HepG2 (cell line): ENCODE measurements at regions not wholly inside any gene's neighbourhood (a gene's known extent, or its start where the extent isn't known, plus 50 kb on each side); places are given as distances from the start of the nearest gene placed in this dataset.

Source experiments
- ATAC-seq: fragments of 200-7000 bp; cut with Tn5 transposase; 3 replicates; pipeline ENCODE4 v1.9.1; 2020; ENCODE audit warnings: mild to moderate bottlenecking, moderate library complexity
- BruUV-seq: library from RNA; stranded (reverse); fragments of 400-500 nt; replicated peaks from 2 replicates; lab custom pipeline; 2021; lab: Mats Ljungman, UMichigan
- CTCF ChIA-PET: fragments of 300-600 bp; formaldehyde crosslinking; extraction: SDS; loops from one replicate; lab custom pipeline; 2021; ENCODE audit warnings: low total read pairs, inconsistent platforms, low intra/inter-chr PET ratio; lab: Yijun Ruan, JAX
- POLR2A ChIA-PET: fragments of 350-600 bp; sonication (Branson Sonifier 250); formaldehyde crosslinking; loops from one replicate; lab custom pipeline; 2020; ENCODE audit warnings: antibody characterized with exemption, inconsistent platforms; lab: Yijun Ruan, JAX
- DNase-seq: peaks from one replicate; pipeline ENCODE4 v3.0.0-alpha.2; 2015; ENCODE audit warnings: low spot score
- FAIRE-seq: peaks from 3 replicates; lab custom pipeline; 2011; peaks lifted over from hg19 to GRCh38; lab: Jason Lieb, UNC
- H2AFZ ChIP-seq: one replicate; pipeline ENCODE4 v1.6.1; 2011; ENCODE audit warnings: low read length, inconsistent platforms
- H3K27ac ChIP-seq: fragments of 300-600 bp; 3 replicates; pipeline ENCODE4 v1.8.0; 2011; ENCODE audit warnings: mixed run types, mild to moderate bottlenecking, mixed read lengths, low read length, inconsistent platforms; ENCODE audit not compliant: insufficient read depth; ENCODE audit errors: extremely low read length
- H3K27me3 ChIP-seq, 2 experiments: fragments of 200-600 bp in 1 of 2; 2 replicates in 1 of 2; 3 replicates in 1 of 2; pipeline versions ENCODE4 v1.6.0 to v1.8.0; 2011; ENCODE audit warnings: low read length in 2 of 2, mild to moderate bottlenecking in 2 of 2, moderate library complexity in 2 of 2, inconsistent platforms in 1 of 2; ENCODE audit not compliant: insufficient read depth in 2 of 2, control insufficient read depth in 1 of 2
- H3K36me3 ChIP-seq, 2 experiments: fragments of 200-600 bp in 1 of 2; replicated peaks in 1 of 2; 2 replicates in 1 of 2; 3 replicates in 1 of 2; pipeline versions ENCODE4 v1.5.1 to v1.8.0; 2011; ENCODE audit warnings: low read length in 2 of 2, inconsistent platforms in 1 of 2; ENCODE audit not compliant: insufficient read depth in 2 of 2, control insufficient read depth in 1 of 2
- H3K4me1 ChIP-seq: 2 replicates; pipeline ENCODE4 v1.5.1; 2012; ENCODE audit warnings: low read length, inconsistent platforms; ENCODE audit not compliant: insufficient read depth
- H3K4me2 ChIP-seq: 2 replicates; pipeline ENCODE4 v1.6.0; 2011; ENCODE audit warnings: low read depth, low read length, inconsistent platforms
- H3K4me3 ChIP-seq, 3 experiments: fragments of 200-600 bp in 1 of 3; sonication (generic), shearing (Covaris generic) in 1 of 3; replicated peaks in 1 of 3; 2 replicates each; pipeline ENCODE4 v1.5.1; 2011 to 2016; ENCODE audit warnings: low read length in 3 of 3, inconsistent platforms in 2 of 3, low read depth in 2 of 3, mild to moderate bottlenecking in 2 of 3, control low read depth in 1 of 3, mixed read lengths in 1 of 3; ENCODE audit not compliant: insufficient read depth in 1 of 3
- H3K79me2 ChIP-seq: one replicate; pipeline ENCODE4 v1.6.1; 2011; ENCODE audit warnings: low read length, inconsistent platforms; ENCODE audit not compliant: insufficient read depth
- H3K9ac ChIP-seq: 2 replicates; pipeline ENCODE4 v1.6.0; 2011; ENCODE audit warnings: mild to moderate bottlenecking, low read depth, low read length, inconsistent platforms; ENCODE audit not compliant: insufficient read depth
- H3K9me3 ChIP-seq: 2 replicates; pipeline ENCODE4 v1.5.1; 2012; ENCODE audit warnings: mild to moderate bottlenecking, low read length
- H4K20me1 ChIP-seq: 2 replicates; pipeline ENCODE4 v1.6.0; 2011; ENCODE audit warnings: inconsistent platforms, mild to moderate bottlenecking, low read length, moderate library complexity; ENCODE audit not compliant: insufficient read depth
- ADNP ChIP-seq: sonication (generic); formaldehyde crosslinking; IDR thresholded peaks from 2 replicates; pipeline ENCODE4 v1.4.0; 2020; ENCODE audit warnings: missing genetic modification reagents
- AKAP8 ChIP-seq: sonication (generic); formaldehyde crosslinking; IDR thresholded peaks from 2 replicates; pipeline ENCODE4 v1.5.1; 2020; ENCODE audit warnings: mild to moderate bottlenecking, missing genetic modification reagents
- CBX1 ChIP-seq: IDR thresholded peaks from one replicate; pipeline ENCODE4 v1.6.1; 2016; ENCODE audit warnings: antibody characterized with exemption, low read depth
- DNMT3B ChIP-seq: conservative IDR thresholded peaks from 2 replicates; pipeline ENCODE4 v1.6.1; 2016; ENCODE audit warnings: missing biosample characterization, control low read depth
- ERF ChIP-seq: IDR thresholded peaks from 2 replicates; pipeline ENCODE4 v1.6.1; 2018; ENCODE audit warnings: missing biosample characterization, missing genetic modification reagents
- FOXA3 ChIP-seq: IDR thresholded peaks from 2 replicates; pipeline ENCODE4 v1.6.1; 2016; ENCODE audit warnings: missing genetic modification reagents, missing compliant biosample characterization
- ZBTB3 ChIP-seq: sonication (generic); formaldehyde crosslinking; IDR thresholded peaks from 2 replicates; pipeline ENCODE4 v1.4.0; 2020; ENCODE audit warnings: low read depth, mild to moderate bottlenecking, moderate library complexity, missing genetic modification reagents, borderline replicate concordance
- ZNF124 ChIP-seq: sonication (generic); formaldehyde crosslinking; IDR thresholded peaks from 2 replicates; pipeline ENCODE4 v1.4.0; 2020; ENCODE audit warnings: missing genetic modification reagents
- ZNF468 ChIP-seq: sonication (generic); formaldehyde crosslinking; IDR thresholded peaks from 2 replicates; pipeline ENCODE4 v1.8.0; 2022; ENCODE audit warnings: mild to moderate bottlenecking, moderate library complexity, missing genetic modification reagents
- ZNF501 ChIP-seq: sonication (generic); formaldehyde crosslinking; IDR thresholded peaks from 2 replicates; pipeline ENCODE4 v1.5.1; 2020; ENCODE audit warnings: mild to moderate bottlenecking, moderate library complexity, missing genetic modification reagents
- ZNF776 ChIP-seq: sonication (generic); formaldehyde crosslinking; IDR thresholded peaks from 2 replicates; pipeline ENCODE4 v1.4.0; 2020; ENCODE audit warnings: mild to moderate bottlenecking, missing genetic modification reagents
- ZNF777 ChIP-seq: sonication (generic); formaldehyde crosslinking; IDR thresholded peaks from 2 replicates; pipeline ENCODE4 v1.4.0; 2020; ENCODE audit warnings: missing genetic modification reagents
- WGBS: methylation state at CpG from one replicate; pipeline ENCODE4 v1.1.6; 2017; ENCODE audit warnings: low lambda C conversion rate; 5-methylcytosine and 5-hydroxymethylcytosine counted together
- in situ Hi-C: cut with HindIII; loops from 2 replicates; pipeline ENCODE4 v1.10.0; 2017; ENCODE audit warnings: low pct_unique_long_range_greater_than_20kb; ENCODE audit not compliant: extremely low pct_ligation_motif_present
- intact Hi-C: fragments of 100-400 bp; cut with micrococcal nuclease; formaldehyde crosslinking; loops from one replicate; pipeline ENCODE4 v1.10.0; 2022; ENCODE audit not compliant: unreplicated experiment
- TF ChIP-seq, protein P1 (sequence below): sonication (generic); formaldehyde crosslinking; IDR thresholded peaks from 2 replicates; pipeline ENCODE4 v1.4.0; 2020; ENCODE audit warnings: missing genetic modification reagents, borderline replicate concordance
- TF ChIP-seq, protein P2 (sequence below): sonication (generic); formaldehyde crosslinking; IDR thresholded peaks from 2 replicates; pipeline ENCODE4 v1.4.0; 2020; ENCODE audit warnings: mild to moderate bottlenecking, missing genetic modification reagents
- TF ChIP-seq, protein P3 (sequence below): sonication (generic); formaldehyde crosslinking; conservative IDR thresholded peaks from 2 replicates; pipeline ENCODE4 v1.5.0; 2020; ENCODE audit warnings: missing genetic modification reagents

DNA sequence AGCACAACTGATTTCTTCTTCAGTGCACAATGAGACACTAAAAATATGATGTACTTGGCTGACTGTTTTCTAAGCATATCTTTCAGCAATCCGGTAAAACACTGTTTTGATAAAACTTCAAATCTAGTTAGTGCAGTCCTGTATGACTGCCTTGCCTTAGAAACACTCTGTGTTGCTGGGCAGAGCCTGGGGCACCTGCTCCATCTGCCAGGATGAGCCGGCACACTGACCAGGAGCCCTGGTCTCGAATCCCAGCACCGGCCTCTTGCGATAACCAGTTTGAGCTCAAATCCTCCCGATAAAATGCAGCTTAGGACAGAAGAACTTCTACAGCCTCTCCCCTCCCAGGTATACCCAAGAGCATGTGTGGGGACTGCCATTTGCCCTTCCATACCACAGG, 199.5 kb downstream of the SIPA1L2 start:
- no TSS peak for BruUV-seq
- no peaks in the 10 kb centered on the region for H3K79me2 ChIP-seq
- no peaks in the 10 kb centered on the region for H3K4me1 ChIP-seq
- H4K20me1 ChIP-seq = no peaks in the 10 kb centered on the region
- TF ChIP-seq ZNF468 (CRISPR knock-in tag) (no peak), DNMT3B (CRISPR knock-in tag) (no peak), ADNP (CRISPR knock-in tag) (no peak), CBX1 (no peak), FOXA3 (CRISPR knock-in tag) (no peak)
- H3K27ac ChIP-seq = no peak overlapping the region
- no peak overlapping the region for H3K9ac ChIP-seq
- H3K4me3 ChIP-seq = no peak overlapping the region
- in situ Hi-C loops (no loop called here), intact Hi-C loops (no loop called here)
- ChIA-PET CTCF (no interaction called here), POLR2A (no interaction called here)
- no peak for DNase-seq
- no peak for ATAC-seq
- H3K36me3 ChIP-seq = no peaks in the 10 kb centered on the region
- FAIRE-seq = no peak
- H3K4me2 ChIP-seq = no peak overlapping the region
- H2AFZ ChIP-seq = no peak overlapping the region
- 55% methylated on average over 6 of the region's 6 CpGs for WGBS
- no peaks in the 10 kb centered on the region for H3K9me3 ChIP-seq
- H3K27me3 ChIP-seq = peaks cover 0 to 13% of the 10 kb centered on the region in 2 experiments; a peak in 2 of 5 replicates

DNA sequence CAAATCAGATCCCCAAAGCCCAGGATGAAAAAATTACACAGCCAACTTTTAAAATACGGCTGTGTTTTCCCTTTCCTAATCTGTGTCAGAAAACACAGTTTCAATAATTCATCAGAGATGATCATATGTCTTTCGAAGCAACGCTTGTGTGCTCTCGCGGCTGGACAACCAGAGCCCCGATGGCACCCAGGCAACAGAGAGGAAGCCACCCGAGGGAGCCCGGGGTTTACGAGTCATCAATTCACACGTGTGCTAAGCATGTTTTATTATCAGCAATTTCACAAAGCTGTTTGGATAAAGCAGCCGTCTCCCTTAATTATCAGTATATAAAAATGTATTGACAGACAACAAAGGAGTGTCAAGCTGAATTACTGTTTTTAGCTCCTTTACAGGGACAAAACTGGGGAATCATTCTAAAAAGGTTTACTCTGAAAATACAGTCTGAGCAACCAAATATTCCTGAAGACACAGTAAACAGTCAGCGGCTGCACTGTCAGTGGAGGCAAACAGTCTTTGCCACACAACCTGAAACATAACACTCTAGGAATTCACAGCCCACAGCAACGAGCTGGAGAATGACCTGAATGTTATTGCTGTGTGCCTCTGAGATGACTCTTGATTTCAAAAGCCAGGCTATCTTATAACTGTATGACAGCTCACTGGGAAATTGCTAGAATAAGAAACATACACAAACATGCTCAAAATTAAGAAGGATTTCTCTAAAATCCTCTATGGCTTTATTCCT, 201.0 kb downstream of the SIPA1L2 start:
- no peak overlapping the region for H2AFZ ChIP-seq
- no peak overlapping the region for H3K4me2 ChIP-seq
- no peak overlapping the region for H3K4me3 ChIP-seq
- intact Hi-C loops = no loop called here
- no peaks in the 10 kb centered on the region for H3K9me3 ChIP-seq
- DNase-seq (no peak), FAIRE-seq (no peak), ATAC-seq (no peak)
- H3K27me3 ChIP-seq = peaks cover 1 to 6% of the 10 kb centered on the region in 2 experiments; a peak in 2 of 5 replicates
- in situ Hi-C loops = no loop called here
- no peaks in the 10 kb centered on the region for H4K20me1 ChIP-seq
- no peak overlapping the region for H3K27ac ChIP-seq
- no peaks in the 10 kb centered on the region for H3K36me3 ChIP-seq
- WGBS = 37% methylated on average over 12 of the region's 13 CpGs
- no peaks in the 10 kb centered on the region for H3K4me1 ChIP-seq
- BruUV-seq = no TSS peak
- H3K9ac ChIP-seq = no peak overlapping the region
- CTCF ChIA-PET = no interaction called here
- POLR2A ChIA-PET = no interaction called here
- no peaks in the 10 kb centered on the region for H3K79me2 ChIP-seq
- TF ChIP-seq ZNF124 (CRISPR knock-in tag) (no peak), ZNF777 (CRISPR knock-in tag) (no peak), ZBTB3 (CRISPR knock-in tag) (no peak), AKAP8 (CRISPR knock-in tag) (no peak), ZNF776 (CRISPR knock-in tag) (no peak), ERF (CRISPR knock-in tag) (no peak), ZNF501 (no peak), ZNF468 (CRISPR knock-in tag) (no peak)
- TF ChIP-seq, protein P1, sequence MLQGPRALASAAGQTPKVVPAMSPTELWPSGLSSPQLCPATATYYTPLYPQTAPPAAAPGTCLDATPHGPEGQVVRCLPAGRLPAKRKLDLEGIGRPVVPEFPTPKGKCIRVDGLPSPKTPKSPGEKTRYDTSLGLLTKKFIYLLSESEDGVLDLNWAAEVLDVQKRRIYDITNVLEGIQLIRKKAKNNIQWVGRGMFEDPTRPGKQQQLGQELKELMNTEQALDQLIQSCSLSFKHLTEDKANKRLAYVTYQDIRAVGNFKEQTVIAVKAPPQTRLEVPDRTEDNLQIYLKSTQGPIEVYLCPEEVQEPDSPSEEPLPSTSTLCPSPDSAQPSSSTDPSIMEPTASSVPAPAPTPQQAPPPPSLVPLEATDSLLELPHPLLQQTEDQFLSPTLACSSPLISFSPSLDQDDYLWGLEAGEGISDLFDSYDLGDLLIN (CRISPR knock-in tag) = no peak
- TF ChIP-seq, protein P2, sequence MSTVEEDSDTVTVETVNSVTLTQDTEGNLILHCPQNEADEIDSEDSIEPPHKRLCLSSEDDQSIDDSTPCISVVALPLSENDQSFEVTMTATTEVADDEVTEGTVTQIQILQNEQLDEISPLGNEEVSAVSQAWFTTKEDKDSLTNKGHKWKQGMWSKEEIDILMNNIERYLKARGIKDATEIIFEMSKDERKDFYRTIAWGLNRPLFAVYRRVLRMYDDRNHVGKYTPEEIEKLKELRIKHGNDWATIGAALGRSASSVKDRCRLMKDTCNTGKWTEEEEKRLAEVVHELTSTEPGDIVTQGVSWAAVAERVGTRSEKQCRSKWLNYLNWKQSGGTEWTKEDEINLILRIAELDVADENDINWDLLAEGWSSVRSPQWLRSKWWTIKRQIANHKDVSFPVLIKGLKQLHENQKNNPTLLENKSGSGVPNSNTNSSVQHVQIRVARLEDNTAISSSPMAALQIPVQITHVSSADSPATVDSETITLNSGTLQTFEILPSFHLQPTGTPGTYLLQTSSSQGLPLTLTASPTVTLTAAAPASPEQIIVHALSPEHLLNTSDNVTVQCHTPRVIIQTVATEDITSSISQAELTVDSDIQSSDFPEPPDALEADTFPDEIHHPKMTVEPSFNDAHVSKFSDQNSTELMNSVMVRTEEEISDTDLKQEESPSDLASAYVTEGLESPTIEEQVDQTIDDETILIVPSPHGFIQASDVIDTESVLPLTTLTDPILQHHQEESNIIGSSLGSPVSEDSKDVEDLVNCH = no peak
- TF ChIP-seq, protein P3, sequence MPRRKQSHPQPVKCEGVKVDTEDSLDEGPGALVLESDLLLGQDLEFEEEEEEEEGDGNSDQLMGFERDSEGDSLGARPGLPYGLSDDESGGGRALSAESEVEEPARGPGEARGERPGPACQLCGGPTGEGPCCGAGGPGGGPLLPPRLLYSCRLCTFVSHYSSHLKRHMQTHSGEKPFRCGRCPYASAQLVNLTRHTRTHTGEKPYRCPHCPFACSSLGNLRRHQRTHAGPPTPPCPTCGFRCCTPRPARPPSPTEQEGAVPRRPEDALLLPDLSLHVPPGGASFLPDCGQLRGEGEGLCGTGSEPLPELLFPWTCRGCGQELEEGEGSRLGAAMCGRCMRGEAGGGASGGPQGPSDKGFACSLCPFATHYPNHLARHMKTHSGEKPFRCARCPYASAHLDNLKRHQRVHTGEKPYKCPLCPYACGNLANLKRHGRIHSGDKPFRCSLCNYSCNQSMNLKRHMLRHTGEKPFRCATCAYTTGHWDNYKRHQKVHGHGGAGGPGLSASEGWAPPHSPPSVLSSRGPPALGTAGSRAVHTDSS (CRISPR knock-in tag) = no peak
